Myocyte (in vitro differentiated cells): ENCODE measurements at regions not wholly inside any gene's neighbourhood (a gene's known extent, or its start where the extent isn't known, plus 50 kb on each side); places are given as distances from the start of the nearest gene placed in this dataset.
"Not testable (repeated sequence)": the region's sequence is repeated elsewhere in the genome, so short reads cannot be mapped to it uniquely, and the experiment has no call there.

ENCODE experiments used
- DNase-seq: peaks from one replicate; pipeline ENCODE4 v3.0.0-alpha.2; 2012; ENCODE audit warnings: low read depth

GRCh38 chr12:89765959-89766824 lies 57.6 kb upstream of the ATP2B1 start:
- DNase-seq = no peak

- DNase-seq = not testable (repeated sequence)
Measured at GRCh38 chr12:89764164-89764563, 55.5 kb upstream of the ATP2B1 start.

GRCh38 chr12:89762498-89763170 lies 54.0 kb upstream of the ATP2B1 start:
- DNase-seq = no peak

- DNase-seq = no peak
Measured at GRCh38 chr12:89760783-89761182, 52.1 kb upstream of the ATP2B1 start.
